OCI-LY7 (cell line): ENCODE measurements at regions not wholly inside any gene's neighbourhood (a gene's known extent, or its start where the extent isn't known, plus 50 kb on each side); places are given as distances from the start of the nearest gene placed in this dataset.

ENCODE experiments used
- EZH2phosphoT487 ChIP-seq: fragments of 200-600 bp; sonication (generic); IDR thresholded peaks from 2 replicates; pipeline ENCODE4 v1.6.1; 2018; ENCODE audit warnings: low read depth, borderline replicate concordance, mild to moderate bottlenecking, mixed run types, antibody characterized with exemption, low read length, moderate library complexity, mixed read lengths
- TF ChIP-seq, protein P1 (sequence below): fragments of 200-600 bp; sonication (generic); conservative IDR thresholded peaks from 2 replicates; pipeline ENCODE4 v1.5.1; 2014; ENCODE audit warnings: mild to moderate bottlenecking, antibody characterized with exemption, low read length, moderate library complexity, mixed read lengths

- TF ChIP-seq, protein P1, sequence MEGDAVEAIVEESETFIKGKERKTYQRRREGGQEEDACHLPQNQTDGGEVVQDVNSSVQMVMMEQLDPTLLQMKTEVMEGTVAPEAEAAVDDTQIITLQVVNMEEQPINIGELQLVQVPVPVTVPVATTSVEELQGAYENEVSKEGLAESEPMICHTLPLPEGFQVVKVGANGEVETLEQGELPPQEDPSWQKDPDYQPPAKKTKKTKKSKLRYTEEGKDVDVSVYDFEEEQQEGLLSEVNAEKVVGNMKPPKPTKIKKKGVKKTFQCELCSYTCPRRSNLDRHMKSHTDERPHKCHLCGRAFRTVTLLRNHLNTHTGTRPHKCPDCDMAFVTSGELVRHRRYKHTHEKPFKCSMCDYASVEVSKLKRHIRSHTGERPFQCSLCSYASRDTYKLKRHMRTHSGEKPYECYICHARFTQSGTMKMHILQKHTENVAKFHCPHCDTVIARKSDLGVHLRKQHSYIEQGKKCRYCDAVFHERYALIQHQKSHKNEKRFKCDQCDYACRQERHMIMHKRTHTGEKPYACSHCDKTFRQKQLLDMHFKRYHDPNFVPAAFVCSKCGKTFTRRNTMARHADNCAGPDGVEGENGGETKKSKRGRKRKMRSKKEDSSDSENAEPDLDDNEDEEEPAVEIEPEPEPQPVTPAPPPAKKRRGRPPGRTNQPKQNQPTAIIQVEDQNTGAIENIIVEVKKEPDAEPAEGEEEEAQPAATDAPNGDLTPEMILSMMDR: no peak
- TF ChIP-seq EZH2phosphoT487: no peak
Observed at GRCh38 chr5:67520161-67520908, 323.7 kb upstream of the CD180 start.
